ENCODE measurements at regions not wholly inside any gene's neighbourhood (a gene's known extent, or its start where the extent isn't known, plus 50 kb on each side); places are given as distances from the start of the nearest gene placed in this dataset.

GRCh38 chrX:480861-481417 lies 94.2 kb upstream of the PPP2R3B start:
- TF ChIP-seq, protein P1, sequence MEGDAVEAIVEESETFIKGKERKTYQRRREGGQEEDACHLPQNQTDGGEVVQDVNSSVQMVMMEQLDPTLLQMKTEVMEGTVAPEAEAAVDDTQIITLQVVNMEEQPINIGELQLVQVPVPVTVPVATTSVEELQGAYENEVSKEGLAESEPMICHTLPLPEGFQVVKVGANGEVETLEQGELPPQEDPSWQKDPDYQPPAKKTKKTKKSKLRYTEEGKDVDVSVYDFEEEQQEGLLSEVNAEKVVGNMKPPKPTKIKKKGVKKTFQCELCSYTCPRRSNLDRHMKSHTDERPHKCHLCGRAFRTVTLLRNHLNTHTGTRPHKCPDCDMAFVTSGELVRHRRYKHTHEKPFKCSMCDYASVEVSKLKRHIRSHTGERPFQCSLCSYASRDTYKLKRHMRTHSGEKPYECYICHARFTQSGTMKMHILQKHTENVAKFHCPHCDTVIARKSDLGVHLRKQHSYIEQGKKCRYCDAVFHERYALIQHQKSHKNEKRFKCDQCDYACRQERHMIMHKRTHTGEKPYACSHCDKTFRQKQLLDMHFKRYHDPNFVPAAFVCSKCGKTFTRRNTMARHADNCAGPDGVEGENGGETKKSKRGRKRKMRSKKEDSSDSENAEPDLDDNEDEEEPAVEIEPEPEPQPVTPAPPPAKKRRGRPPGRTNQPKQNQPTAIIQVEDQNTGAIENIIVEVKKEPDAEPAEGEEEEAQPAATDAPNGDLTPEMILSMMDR (IDR thresholded peaks at IDR 0.05), result no peak
- no peak for TF ChIP-seq POLR2A (IDR thresholded peaks at IDR 0.05)
